ENCODE measurements at regions not wholly inside any gene's neighbourhood (a gene's known extent, or its start where the extent isn't known, plus 50 kb on each side); places are given as distances from the start of the nearest gene placed in this dataset.

- H2AK5ac ChIP-seq (ENCODE audit: low read length), result no peak overlapping the region
- H3K27me3 ChIP-seq (ENCODE audit: insufficient read depth, low read length), result no peaks in the 10 kb centered on the region
- no peak overlapping the region for H3K4ac ChIP-seq (ENCODE audit: low read depth, low read length)
- peaks cover 0 to 2% of the 10 kb centered on the region in 2 experiments for H3K4me1 ChIP-seq (ENCODE audit: control insufficient read depth in 1 of 2, insufficient read depth in 2 of 2, low read length in 2 of 2)
- no peak for DNase-seq
- no peak overlapping the region for H3K27ac ChIP-seq (ENCODE audit: low read depth, low read length)
- no peak overlapping the region for H2BK5ac ChIP-seq (ENCODE audit: low read depth, low read length, poor library complexity)
- no peaks in the 10 kb centered on the region for H3K36me3 ChIP-seq (ENCODE audit: control insufficient read depth in 1 of 2, insufficient read depth in 2 of 2, low read length in 2 of 2)
- H3K4me2 ChIP-seq (ENCODE audit: low read length), result no peak overlapping the region
- H3K23ac ChIP-seq (ENCODE audit: low read length), result no peak overlapping the region
- no peak overlapping the region for H3K14ac ChIP-seq (ENCODE audit: low read length)
- H2AFZ ChIP-seq (ENCODE audit: insufficient read depth, low read length, poor library complexity), result no peak overlapping the region
- H3K9me3 ChIP-seq (ENCODE audit: insufficient read depth, low read depth, low read length), result peaks cover 1% of the 10 kb centered on the region
- WGBS (ENCODE audit: extremely low coverage, insufficient coverage, insufficient read length), result no CpG with 5 or more reads among the region's 11 CpGs
- no peak overlapping the region for H4K8ac ChIP-seq (ENCODE audit: low read depth, low read length)
- no peaks in the 10 kb centered on the region for H3K79me2 ChIP-seq (ENCODE audit: control insufficient read depth, insufficient read depth, low read length, poor library complexity)
- no peak overlapping the region for H2BK120ac ChIP-seq (ENCODE audit: insufficient read depth, low read length, poor library complexity)
- no peak overlapping the region for H3K18ac ChIP-seq (ENCODE audit: low read length)
- no peak overlapping the region for H3K9ac ChIP-seq (ENCODE audit: low read length)
- no peak overlapping the region for H2BK12ac ChIP-seq (ENCODE audit: low read length)
- no peaks in the 10 kb centered on the region for H3K79me1 ChIP-seq (ENCODE audit: low read length)
- no peak overlapping the region for H3K4me3 ChIP-seq (ENCODE audit: low read depth, low read length)
- no peak overlapping the region for H4K12ac ChIP-seq (ENCODE audit: low read depth, low read length)
- H4K91ac ChIP-seq (ENCODE audit: low read depth, low read length), result no peak overlapping the region
Observed at GRCh38 chr2:238597638-238598528, 171.2 kb downstream of the ASB1 start.

GRCh38 chr2:238598802-238599530 lies 172.2 kb downstream of the ASB1 start:
- no peak overlapping the region for H3K9ac ChIP-seq (ENCODE audit: low read length)
- H3K4ac ChIP-seq (ENCODE audit: low read depth, low read length), result no peak overlapping the region
- H3K4me3 ChIP-seq (ENCODE audit: low read depth, low read length), result no peak overlapping the region
- no peak overlapping the region for H2AFZ ChIP-seq (ENCODE audit: insufficient read depth, low read length, poor library complexity)
- H2BK120ac ChIP-seq (ENCODE audit: insufficient read depth, low read length, poor library complexity), result no peak overlapping the region
- H3K36me3 ChIP-seq (ENCODE audit: control insufficient read depth in 1 of 2, insufficient read depth in 2 of 2, low read length in 2 of 2), result no peaks in the 10 kb centered on the region
- no peak overlapping the region for H3K18ac ChIP-seq (ENCODE audit: low read length)
- no peak overlapping the region for H3K27ac ChIP-seq (ENCODE audit: low read depth, low read length)
- H3K4me1 ChIP-seq (ENCODE audit: control insufficient read depth in 1 of 2, insufficient read depth in 2 of 2, low read length in 2 of 2), result peaks cover 0 to 2% of the 10 kb centered on the region in 2 experiments
- no peak overlapping the region for H3K23ac ChIP-seq (ENCODE audit: low read length)
- no peaks in the 10 kb centered on the region for H3K79me2 ChIP-seq (ENCODE audit: control insufficient read depth, insufficient read depth, low read length, poor library complexity)
- H3K9me3 ChIP-seq (ENCODE audit: insufficient read depth, low read depth, low read length), result peaks cover 1% of the 10 kb centered on the region
- no peak overlapping the region for H4K8ac ChIP-seq (ENCODE audit: low read depth, low read length)
- no peak overlapping the region for H4K12ac ChIP-seq (ENCODE audit: low read depth, low read length)
- no peak for DNase-seq
- H3K4me2 ChIP-seq (ENCODE audit: low read length), result no peak overlapping the region
- no peak overlapping the region for H2AK5ac ChIP-seq (ENCODE audit: low read length)
- no peaks in the 10 kb centered on the region for H3K79me1 ChIP-seq (ENCODE audit: low read length)
- H3K14ac ChIP-seq (ENCODE audit: low read length), result no peak overlapping the region
- H2BK12ac ChIP-seq (ENCODE audit: low read length), result no peak overlapping the region
- no peak overlapping the region for H4K91ac ChIP-seq (ENCODE audit: low read depth, low read length)
- no peak overlapping the region for H2BK5ac ChIP-seq (ENCODE audit: low read depth, low read length, poor library complexity)
- no CpG with 5 or more reads among the region's 14 CpGs for WGBS (ENCODE audit: extremely low coverage, insufficient coverage, insufficient read length)
- H3K27me3 ChIP-seq (ENCODE audit: insufficient read depth, low read length), result no peaks in the 10 kb centered on the region

- Histone ChIP-seq H4K12ac (ENCODE audit: low read depth, low read length) (no peak overlapping the region), H3K9ac (ENCODE audit: low read length) (no peak overlapping the region), H3K4me3 (ENCODE audit: low read depth, low read length) (peak overlapping the region; percentile 46), H3K4me2 (ENCODE audit: low read length) (no peak overlapping the region), H3K23ac (ENCODE audit: low read length) (no peak overlapping the region), H3K4me1 (ENCODE audit: control insufficient read depth in 1 of 2, insufficient read depth in 2 of 2, low read length in 2 of 2) (peaks cover 0 to 2% of the 10 kb centered on the region in 2 experiments), H3K27ac (ENCODE audit: low read depth, low read length) (no peak overlapping the region), H2BK12ac (ENCODE audit: low read length) (no peak overlapping the region), H3K4ac (ENCODE audit: low read depth, low read length) (no peak overlapping the region), H4K8ac (ENCODE audit: low read depth, low read length) (no peak overlapping the region), H3K79me2 (ENCODE audit: control insufficient read depth, insufficient read depth, low read length, poor library complexity) (no peaks in the 10 kb centered on the region), H4K91ac (ENCODE audit: low read depth, low read length) (no peak overlapping the region), H2BK120ac (ENCODE audit: insufficient read depth, low read length, poor library complexity) (no peak overlapping the region), H3K9me3 (ENCODE audit: insufficient read depth, low read depth, low read length) (peaks cover 1% of the 10 kb centered on the region), H3K14ac (ENCODE audit: low read length) (no peak overlapping the region), H3K27me3 (ENCODE audit: insufficient read depth, low read length) (no peaks in the 10 kb centered on the region), H3K36me3 (ENCODE audit: control insufficient read depth in 1 of 2, insufficient read depth in 2 of 2, low read length in 2 of 2) (no peaks in the 10 kb centered on the region), H3K18ac (ENCODE audit: low read length) (no peak overlapping the region), H2AFZ (ENCODE audit: insufficient read depth, low read length, poor library complexity) (no peak overlapping the region), H2BK5ac (ENCODE audit: low read depth, low read length, poor library complexity) (no peak overlapping the region), H2AK5ac (ENCODE audit: low read length) (no peak overlapping the region), H3K79me1 (ENCODE audit: low read length) (no peaks in the 10 kb centered on the region)
- WGBS (ENCODE audit: extremely low coverage, insufficient coverage, insufficient read length), result no CpG with 5 or more reads among the region's 29 CpGs
- no peak for DNase-seq
Observed at GRCh38 chr2:238599549-238600505, 173.1 kb downstream of the ASB1 start.

Measured in trophoblast cell (in vitro differentiated cells and primary cell).